GM19328 (cell line): ENCODE measurements at regions not wholly inside any gene's neighbourhood (a gene's known extent, or its start where the extent isn't known, plus 50 kb on each side); places are given as distances from the start of the nearest gene placed in this dataset.

Source experiments
- ATAC-seq: cut with Tn5 transposase; IDR thresholded peaks from one replicate; pipeline ENCODE4 v1.9.1; 2021; ENCODE audit warnings: mild to moderate bottlenecking, moderate library complexity; ENCODE audit not compliant: unreplicated experiment

GRCh38 chr7:33661430-33662160 lies 243.7 kb upstream of the BMPER start:
- ATAC-seq = no peak

GRCh38 chr7:33666531-33666930 lies 238.8 kb upstream of the BMPER start:
- ATAC-seq = no peak

- no peak for ATAC-seq
Measured at GRCh38 chr7:33667196-33667595, 238.1 kb upstream of the BMPER start.

GRCh38 chr7:33669251-33669670 lies 236.1 kb upstream of the BMPER start:
- ATAC-seq = no peak

- ATAC-seq = peak; percentile 62
Measured at GRCh38 chr7:33671531-33672262, 233.6 kb upstream of the BMPER start.

GRCh38 chr7:33673029-33673700 lies 232.2 kb upstream of the BMPER start:
- ATAC-seq = no peak

GRCh38 chr7:33674804-33675411 lies 230.4 kb upstream of the BMPER start:
- ATAC-seq = no peak

- no peak for ATAC-seq
Measured at GRCh38 chr7:33677556-33677955, 227.8 kb upstream of the BMPER start.

- no peak for ATAC-seq
Measured at GRCh38 chr7:33678569-33679335, 226.6 kb upstream of the BMPER start.

GRCh38 chr7:33680682-33681081 lies 224.7 kb upstream of the BMPER start:
- no peak for ATAC-seq

- no peak for ATAC-seq
Measured at GRCh38 chr7:33685503-33685902, 219.8 kb upstream of the BMPER start.

- no peak for ATAC-seq
Measured at GRCh38 chr7:33685981-33686683, 219.2 kb upstream of the BMPER start.

- ATAC-seq = no peak
Measured at GRCh38 chr7:33687625-33688024, 217.7 kb upstream of the BMPER start.

GRCh38 chr7:33691180-33691579 lies 214.2 kb upstream of the BMPER start:
- no peak for ATAC-seq

GRCh38 chr7:33692956-33693355 lies 212.4 kb upstream of the BMPER start:
- ATAC-seq = no peak

GRCh38 chr7:33694006-33694405 lies 211.3 kb upstream of the BMPER start:
- no peak for ATAC-seq

GRCh38 chr7:33697616-33698015 lies 207.7 kb upstream of the BMPER start:
- ATAC-seq = no peak

- no peak for ATAC-seq
Measured at GRCh38 chr7:33698041-33698440, 207.3 kb upstream of the BMPER start.

- no peak for ATAC-seq
Measured at GRCh38 chr7:33698692-33699128, 206.6 kb upstream of the BMPER start.
